ENCODE measurements at regions not wholly inside any gene's neighbourhood (a gene's known extent, or its start where the extent isn't known, plus 50 kb on each side); places are given as distances from the start of the nearest gene placed in this dataset.

DNA sequence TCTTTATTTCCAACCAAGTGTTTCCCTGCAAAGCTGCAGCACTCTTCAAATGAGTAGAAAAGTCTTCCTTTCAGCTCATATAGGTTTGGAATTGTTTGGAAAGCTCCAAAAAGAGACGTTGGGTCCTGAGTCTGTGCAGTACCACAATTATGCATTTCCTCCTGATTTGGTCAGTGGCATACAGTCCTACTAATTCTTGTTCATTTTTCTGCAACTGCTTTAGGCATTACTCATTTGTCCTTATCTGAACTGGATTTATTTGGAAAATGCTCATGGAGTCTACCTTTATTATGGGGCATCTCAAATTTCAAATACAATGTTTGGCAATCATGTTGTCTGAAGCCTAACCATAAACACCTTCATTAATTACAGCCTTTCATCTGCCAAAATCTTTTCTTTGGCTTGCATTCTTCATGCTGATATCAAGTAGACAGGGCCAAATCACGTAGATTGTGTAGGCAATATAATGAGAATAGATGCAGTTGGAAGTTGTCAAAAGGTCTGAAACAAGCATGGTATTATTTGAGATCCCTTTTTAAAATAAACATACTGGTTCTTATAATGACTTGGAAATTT, 232.8 kb downstream of the TLE1 start:
- no peak for TF ChIP-seq POLR2A (IDR thresholded peaks at IDR 0.05)
- TF ChIP-seq, protein P1, sequence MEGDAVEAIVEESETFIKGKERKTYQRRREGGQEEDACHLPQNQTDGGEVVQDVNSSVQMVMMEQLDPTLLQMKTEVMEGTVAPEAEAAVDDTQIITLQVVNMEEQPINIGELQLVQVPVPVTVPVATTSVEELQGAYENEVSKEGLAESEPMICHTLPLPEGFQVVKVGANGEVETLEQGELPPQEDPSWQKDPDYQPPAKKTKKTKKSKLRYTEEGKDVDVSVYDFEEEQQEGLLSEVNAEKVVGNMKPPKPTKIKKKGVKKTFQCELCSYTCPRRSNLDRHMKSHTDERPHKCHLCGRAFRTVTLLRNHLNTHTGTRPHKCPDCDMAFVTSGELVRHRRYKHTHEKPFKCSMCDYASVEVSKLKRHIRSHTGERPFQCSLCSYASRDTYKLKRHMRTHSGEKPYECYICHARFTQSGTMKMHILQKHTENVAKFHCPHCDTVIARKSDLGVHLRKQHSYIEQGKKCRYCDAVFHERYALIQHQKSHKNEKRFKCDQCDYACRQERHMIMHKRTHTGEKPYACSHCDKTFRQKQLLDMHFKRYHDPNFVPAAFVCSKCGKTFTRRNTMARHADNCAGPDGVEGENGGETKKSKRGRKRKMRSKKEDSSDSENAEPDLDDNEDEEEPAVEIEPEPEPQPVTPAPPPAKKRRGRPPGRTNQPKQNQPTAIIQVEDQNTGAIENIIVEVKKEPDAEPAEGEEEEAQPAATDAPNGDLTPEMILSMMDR (IDR thresholded peaks at IDR 0.05), result no peak

Measured in adrenal gland (tissue), 5 donors.